ENCODE measurements at regions not wholly inside any gene's neighbourhood (a gene's known extent, or its start where the extent isn't known, plus 50 kb on each side); places are given as distances from the start of the nearest gene placed in this dataset.

DNA sequence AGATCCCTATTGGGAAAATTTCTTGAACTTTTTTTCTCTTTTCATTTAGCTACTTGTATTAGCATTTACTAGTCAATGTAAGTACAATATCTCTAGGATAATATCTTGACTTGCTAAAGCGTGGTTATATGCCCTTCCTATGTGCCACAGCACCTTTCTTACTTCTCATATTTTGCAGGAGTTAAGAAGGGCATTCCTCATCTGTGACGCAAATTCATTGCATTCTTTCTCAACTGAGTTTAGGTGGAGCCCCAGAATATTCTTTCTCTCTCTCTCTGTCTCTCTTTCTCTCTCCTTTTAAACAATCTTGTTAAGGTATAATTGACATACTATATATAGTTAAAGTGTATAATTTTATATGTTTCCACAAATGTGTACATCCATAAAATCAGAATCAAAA, 266.1 kb downstream of the RAB38 start:
- 69% methylated on average over 2 of the region's 2 CpGs for WGBS
- H3K27ac ChIP-seq (ENCODE audit: low read depth in 1 of 2, low read length in 2 of 2), result no peak overlapping the region
- TF ChIP-seq SP1 (IDR thresholded peaks at IDR 0.05) (no peak), RXRA (IDR thresholded peaks at IDR 0.05) (no peak), NR2F2 (IDR thresholded peaks at IDR 0.05) (no peak), FOXA2 (IDR thresholded peaks at IDR 0.05) (no peak), TAF1 (conservative IDR thresholded peaks at IDR 0.05) (no peak), EGR1 (IDR thresholded peaks at IDR 0.05; ENCODE audit: low read depth in 2 of 2) (no peak), FOXA1 (IDR thresholded peaks at IDR 0.05) (no peak), GABPA (IDR thresholded peaks at IDR 0.05 in 1 of 2, conservative IDR thresholded peaks at IDR 0.05 in 1 of 2) (no peak), HNF4A (conservative IDR thresholded peaks at IDR 0.05) (no peak), YY1 (IDR thresholded peaks at IDR 0.05) (no peak), JUND (IDR thresholded peaks at IDR 0.05) (no peak)
- TF ChIP-seq, protein P1, sequence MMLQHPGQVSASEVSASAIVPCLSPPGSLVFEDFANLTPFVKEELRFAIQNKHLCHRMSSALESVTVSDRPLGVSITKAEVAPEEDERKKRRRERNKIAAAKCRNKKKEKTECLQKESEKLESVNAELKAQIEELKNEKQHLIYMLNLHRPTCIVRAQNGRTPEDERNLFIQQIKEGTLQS (IDR thresholded peaks at IDR 0.05), result no peak
- TF ChIP-seq, protein P2, sequence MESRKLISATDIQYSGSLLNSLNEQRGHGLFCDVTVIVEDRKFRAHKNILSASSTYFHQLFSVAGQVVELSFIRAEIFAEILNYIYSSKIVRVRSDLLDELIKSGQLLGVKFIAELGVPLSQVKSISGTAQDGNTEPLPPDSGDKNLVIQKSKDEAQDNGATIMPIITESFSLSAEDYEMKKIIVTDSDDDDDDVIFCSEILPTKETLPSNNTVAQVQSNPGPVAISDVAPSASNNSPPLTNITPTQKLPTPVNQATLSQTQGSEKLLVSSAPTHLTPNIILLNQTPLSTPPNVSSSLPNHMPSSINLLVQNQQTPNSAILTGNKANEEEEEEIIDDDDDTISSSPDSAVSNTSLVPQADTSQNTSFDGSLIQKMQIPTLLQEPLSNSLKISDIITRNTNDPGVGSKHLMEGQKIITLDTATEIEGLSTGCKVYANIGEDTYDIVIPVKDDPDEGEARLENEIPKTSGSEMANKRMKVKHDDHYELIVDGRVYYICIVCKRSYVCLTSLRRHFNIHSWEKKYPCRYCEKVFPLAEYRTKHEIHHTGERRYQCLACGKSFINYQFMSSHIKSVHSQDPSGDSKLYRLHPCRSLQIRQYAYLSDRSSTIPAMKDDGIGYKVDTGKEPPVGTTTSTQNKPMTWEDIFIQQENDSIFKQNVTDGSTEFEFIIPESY (IDR thresholded peaks at IDR 0.05), result no peak
- TF ChIP-seq, protein P3, sequence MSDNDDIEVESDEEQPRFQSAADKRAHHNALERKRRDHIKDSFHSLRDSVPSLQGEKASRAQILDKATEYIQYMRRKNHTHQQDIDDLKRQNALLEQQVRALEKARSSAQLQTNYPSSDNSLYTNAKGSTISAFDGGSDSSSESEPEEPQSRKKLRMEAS (IDR thresholded peaks at IDR 0.05), result no peak
- TF ChIP-seq, protein P4, sequence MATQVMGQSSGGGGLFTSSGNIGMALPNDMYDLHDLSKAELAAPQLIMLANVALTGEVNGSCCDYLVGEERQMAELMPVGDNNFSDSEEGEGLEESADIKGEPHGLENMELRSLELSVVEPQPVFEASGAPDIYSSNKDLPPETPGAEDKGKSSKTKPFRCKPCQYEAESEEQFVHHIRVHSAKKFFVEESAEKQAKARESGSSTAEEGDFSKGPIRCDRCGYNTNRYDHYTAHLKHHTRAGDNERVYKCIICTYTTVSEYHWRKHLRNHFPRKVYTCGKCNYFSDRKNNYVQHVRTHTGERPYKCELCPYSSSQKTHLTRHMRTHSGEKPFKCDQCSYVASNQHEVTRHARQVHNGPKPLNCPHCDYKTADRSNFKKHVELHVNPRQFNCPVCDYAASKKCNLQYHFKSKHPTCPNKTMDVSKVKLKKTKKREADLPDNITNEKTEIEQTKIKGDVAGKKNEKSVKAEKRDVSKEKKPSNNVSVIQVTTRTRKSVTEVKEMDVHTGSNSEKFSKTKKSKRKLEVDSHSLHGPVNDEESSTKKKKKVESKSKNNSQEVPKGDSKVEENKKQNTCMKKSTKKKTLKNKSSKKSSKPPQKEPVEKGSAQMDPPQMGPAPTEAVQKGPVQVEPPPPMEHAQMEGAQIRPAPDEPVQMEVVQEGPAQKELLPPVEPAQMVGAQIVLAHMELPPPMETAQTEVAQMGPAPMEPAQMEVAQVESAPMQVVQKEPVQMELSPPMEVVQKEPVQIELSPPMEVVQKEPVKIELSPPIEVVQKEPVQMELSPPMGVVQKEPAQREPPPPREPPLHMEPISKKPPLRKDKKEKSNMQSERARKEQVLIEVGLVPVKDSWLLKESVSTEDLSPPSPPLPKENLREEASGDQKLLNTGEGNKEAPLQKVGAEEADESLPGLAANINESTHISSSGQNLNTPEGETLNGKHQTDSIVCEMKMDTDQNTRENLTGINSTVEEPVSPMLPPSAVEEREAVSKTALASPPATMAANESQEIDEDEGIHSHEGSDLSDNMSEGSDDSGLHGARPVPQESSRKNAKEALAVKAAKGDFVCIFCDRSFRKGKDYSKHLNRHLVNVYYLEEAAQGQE (IDR thresholded peaks at IDR 0.05), result no peak
- TF ChIP-seq, protein P5, sequence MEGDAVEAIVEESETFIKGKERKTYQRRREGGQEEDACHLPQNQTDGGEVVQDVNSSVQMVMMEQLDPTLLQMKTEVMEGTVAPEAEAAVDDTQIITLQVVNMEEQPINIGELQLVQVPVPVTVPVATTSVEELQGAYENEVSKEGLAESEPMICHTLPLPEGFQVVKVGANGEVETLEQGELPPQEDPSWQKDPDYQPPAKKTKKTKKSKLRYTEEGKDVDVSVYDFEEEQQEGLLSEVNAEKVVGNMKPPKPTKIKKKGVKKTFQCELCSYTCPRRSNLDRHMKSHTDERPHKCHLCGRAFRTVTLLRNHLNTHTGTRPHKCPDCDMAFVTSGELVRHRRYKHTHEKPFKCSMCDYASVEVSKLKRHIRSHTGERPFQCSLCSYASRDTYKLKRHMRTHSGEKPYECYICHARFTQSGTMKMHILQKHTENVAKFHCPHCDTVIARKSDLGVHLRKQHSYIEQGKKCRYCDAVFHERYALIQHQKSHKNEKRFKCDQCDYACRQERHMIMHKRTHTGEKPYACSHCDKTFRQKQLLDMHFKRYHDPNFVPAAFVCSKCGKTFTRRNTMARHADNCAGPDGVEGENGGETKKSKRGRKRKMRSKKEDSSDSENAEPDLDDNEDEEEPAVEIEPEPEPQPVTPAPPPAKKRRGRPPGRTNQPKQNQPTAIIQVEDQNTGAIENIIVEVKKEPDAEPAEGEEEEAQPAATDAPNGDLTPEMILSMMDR (IDR thresholded peaks at IDR 0.05; ENCODE audit: low read depth, low read length, missing input control), result no peak
- no peak for DNase-seq (ENCODE audit: low spot score)
- H3K27me3 ChIP-seq (ENCODE audit: control insufficient read depth in 4 of 4, insufficient read depth in 4 of 4, low read length in 3 of 4), result no peaks in the 10 kb centered on the region
- H3K36me3 ChIP-seq (ENCODE audit: control insufficient read depth in 4 of 4, insufficient read depth in 3 of 4, low read depth in 1 of 4, low read length in 3 of 4), result no peaks in the 10 kb centered on the region
- H3K9me3 ChIP-seq (ENCODE audit: control insufficient read depth in 4 of 4, low read length in 3 of 4), result no peaks in the 10 kb centered on the region
- no peak overlapping the region for H3K4me3 ChIP-seq (ENCODE audit: low read depth in 1 of 3, low read length in 3 of 3)
- no peak overlapping the region for H3K9ac ChIP-seq (ENCODE audit: low read depth in 1 of 2, low read length in 2 of 2)
- no peaks in the 10 kb centered on the region for H3K4me1 ChIP-seq (ENCODE audit: control insufficient read depth in 4 of 4, insufficient read depth in 4 of 4, low read length in 3 of 4)

DNA sequence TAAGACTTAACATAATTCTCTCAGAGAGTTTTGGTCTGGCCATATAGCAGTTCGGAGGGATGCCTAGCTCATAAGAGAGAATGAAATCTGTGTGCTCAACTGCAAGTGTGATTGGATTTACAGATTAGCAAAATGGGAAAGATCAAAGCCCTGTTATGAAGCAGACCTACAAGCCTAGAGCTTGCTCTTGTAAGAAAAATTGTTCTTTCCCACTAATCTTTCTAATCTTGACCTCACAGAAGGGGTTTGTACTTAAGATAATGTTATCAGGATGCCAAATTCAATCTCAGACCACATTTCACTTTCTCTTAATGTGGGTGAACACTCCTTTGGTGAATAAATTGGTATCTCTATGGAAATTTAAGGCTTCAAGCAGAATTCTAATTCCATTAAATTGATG, 267.2 kb downstream of the RAB38 start:
- WGBS, result 69% methylated on average over 1 of the region's 1 CpG

More for the DNA sequence above, 267.2 kb downstream of the RAB38 start:
- no peaks in the 10 kb centered on the region for H3K9me3 ChIP-seq (ENCODE audit: control insufficient read depth in 4 of 4, low read length in 3 of 4)
- TF ChIP-seq, protein P1 (IDR thresholded peaks at IDR 0.05), result no peak
- TF ChIP-seq, protein P3 (IDR thresholded peaks at IDR 0.05), result no peak
- no peak for TF ChIP-seq EGR1 (IDR thresholded peaks at IDR 0.05; ENCODE audit: low read depth in 2 of 2)
- TF ChIP-seq HNF4A (conservative IDR thresholded peaks at IDR 0.05), result no peak
- TF ChIP-seq FOXA1 (IDR thresholded peaks at IDR 0.05), result no peak
- TF ChIP-seq FOXA2 (IDR thresholded peaks at IDR 0.05), result no peak
- TF ChIP-seq, protein P4 (IDR thresholded peaks at IDR 0.05), result no peak
- no peak for TF ChIP-seq GABPA (IDR thresholded peaks at IDR 0.05 in 1 of 2, conservative IDR thresholded peaks at IDR 0.05 in 1 of 2)
- no peak for TF ChIP-seq YY1 (IDR thresholded peaks at IDR 0.05)
- no peak overlapping the region for H3K4me3 ChIP-seq (ENCODE audit: low read depth in 1 of 3, low read length in 3 of 3)
- H3K27me3 ChIP-seq (ENCODE audit: control insufficient read depth in 4 of 4, insufficient read depth in 4 of 4, low read length in 3 of 4), result no peaks in the 10 kb centered on the region
- H3K36me3 ChIP-seq (ENCODE audit: control insufficient read depth in 4 of 4, insufficient read depth in 3 of 4, low read depth in 1 of 4, low read length in 3 of 4), result no peaks in the 10 kb centered on the region
- no peak overlapping the region for H3K9ac ChIP-seq (ENCODE audit: low read depth in 1 of 2, low read length in 2 of 2)
- no peak for DNase-seq (ENCODE audit: low spot score)
- H3K27ac ChIP-seq (ENCODE audit: low read depth in 1 of 2, low read length in 2 of 2), result no peak overlapping the region
- no peaks in the 10 kb centered on the region for H3K4me1 ChIP-seq (ENCODE audit: control insufficient read depth in 4 of 4, insufficient read depth in 4 of 4, low read length in 3 of 4)

Measured in liver (tissue), 8 donors.